Daoy (cell line): ENCODE measurements at regions not wholly inside any gene's neighbourhood (a gene's known extent, or its start where the extent isn't known, plus 50 kb on each side); places are given as distances from the start of the nearest gene placed in this dataset.

Experiments used
- DNase-seq: peaks from one replicate; pipeline ENCODE4 v3.0.0-alpha.2; 2015; ENCODE audit warnings: low read depth

GRCh38 chr11:16685914-16686313 is 52.5 kb upstream of the C11orf58 start:
- no peak for DNase-seq

GRCh38 chr11:16678466-16679116 is 59.9 kb upstream of the C11orf58 start:
- no peak for DNase-seq

- DNase-seq = peak; percentile 74
These were observed 68.5 kb upstream of the C11orf58 start for GRCh38 chr11:16669799-16670415.

- DNase-seq = no peak
These were observed 105.9 kb upstream of the C11orf58 start for GRCh38 chr11:16632295-16633200.

- DNase-seq = no peak
These were observed 107.8 kb upstream of the C11orf58 start for GRCh38 chr11:16630651-16631050.

- no peak for DNase-seq
These were observed 120.0 kb upstream of the C11orf58 start for GRCh38 chr11:16618431-16618830.

- DNase-seq = no peak
These were observed 123.0 kb upstream of the C11orf58 start for GRCh38 chr11:16615480-16615879.

GRCh38 chr11:16613512-16614381 is 124.7 kb upstream of the C11orf58 start:
- peak; percentile 90 for DNase-seq

- no peak for DNase-seq
These were observed 125.3 kb upstream of the C11orf58 start for GRCh38 chr11:16613262-16613511.

- peak; percentile 17 for DNase-seq
These were observed 125.7 kb upstream of the C11orf58 start for GRCh38 chr11:16612566-16613261.

GRCh38 chr11:16611926-16612565 is 126.4 kb upstream of the C11orf58 start:
- DNase-seq = peak; percentile 1

GRCh38 chr11:16611401-16611921 is 127.0 kb upstream of the C11orf58 start:
- DNase-seq = no peak

GRCh38 chr11:16610738-16611388 is 127.6 kb upstream of the C11orf58 start:
- DNase-seq = no peak

- DNase-seq = no peak
These were observed 128.2 kb upstream of the C11orf58 start for GRCh38 chr11:16610213-16610737.

- no peak for DNase-seq
These were observed 128.7 kb upstream of the C11orf58 start for GRCh38 chr11:16609769-16610168.

GRCh38 chr11:16607675-16608644 is 130.5 kb upstream of the C11orf58 start:
- peak; percentile 65 for DNase-seq

- DNase-seq = peak; percentile 19
These were observed 131.4 kb upstream of the C11orf58 start for GRCh38 chr11:16606784-16607674.
